ENCODE measurements at regions not wholly inside any gene's neighbourhood (a gene's known extent, or its start where the extent isn't known, plus 50 kb on each side); places are given as distances from the start of the nearest gene placed in this dataset.
"Not testable (repeated sequence)": the region's sequence is repeated elsewhere in the genome, so short reads cannot be mapped to it uniquely, and the experiment has no call there.

DNA sequence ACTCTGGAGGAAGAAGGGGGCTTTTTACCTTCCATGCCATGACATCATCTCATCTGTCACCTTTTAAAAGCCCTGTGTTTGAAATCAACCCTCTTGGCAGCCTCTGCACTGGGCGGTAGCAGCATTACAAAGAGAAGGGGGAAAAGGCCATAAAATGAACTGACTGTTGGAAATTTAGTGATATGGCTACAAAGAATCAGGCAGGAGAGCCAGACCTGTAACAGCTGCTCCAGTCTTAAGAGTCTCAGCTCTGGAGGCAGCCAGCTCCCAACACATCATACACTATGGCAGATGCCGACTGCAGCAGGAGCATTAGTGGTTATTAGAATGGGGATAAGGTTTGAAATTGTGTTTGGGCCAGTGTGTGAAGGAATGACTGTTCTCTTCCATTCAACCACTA, 257.5 kb downstream of the DMAC1 start:
- no peak for DNase-seq

DNA sequence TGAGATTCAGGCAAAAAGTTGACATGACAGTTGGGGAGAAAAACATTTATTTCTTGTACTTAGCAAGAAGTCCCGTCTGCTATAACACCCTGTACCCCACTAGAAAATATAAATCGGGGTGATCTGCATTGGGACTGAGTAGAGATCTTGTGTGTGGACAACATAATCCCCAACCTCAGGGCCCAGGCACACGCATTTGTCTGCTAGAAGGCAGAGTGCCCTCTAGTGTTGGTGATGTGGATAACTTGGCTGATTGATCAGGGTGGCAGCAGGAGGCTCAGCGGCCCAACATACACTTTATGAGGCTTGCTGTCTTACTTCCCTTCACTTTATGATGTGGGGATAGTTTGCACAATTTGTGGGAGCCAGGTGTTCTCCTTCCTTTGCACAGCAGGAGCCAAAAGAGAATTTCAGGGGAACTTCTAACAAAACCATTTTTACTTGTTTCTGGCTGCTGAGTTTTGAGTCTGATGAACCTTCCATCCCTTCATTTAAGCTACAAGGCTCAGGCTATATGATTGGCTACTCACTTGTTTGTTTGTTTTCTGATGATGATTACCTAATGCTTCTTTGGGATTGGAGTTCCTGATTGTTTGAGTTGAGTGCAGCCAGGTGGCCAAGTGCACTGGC, 263.2 kb downstream of the DMAC1 start:
- DNase-seq = peak; percentile 35 to 78 (median 58)

DNA sequence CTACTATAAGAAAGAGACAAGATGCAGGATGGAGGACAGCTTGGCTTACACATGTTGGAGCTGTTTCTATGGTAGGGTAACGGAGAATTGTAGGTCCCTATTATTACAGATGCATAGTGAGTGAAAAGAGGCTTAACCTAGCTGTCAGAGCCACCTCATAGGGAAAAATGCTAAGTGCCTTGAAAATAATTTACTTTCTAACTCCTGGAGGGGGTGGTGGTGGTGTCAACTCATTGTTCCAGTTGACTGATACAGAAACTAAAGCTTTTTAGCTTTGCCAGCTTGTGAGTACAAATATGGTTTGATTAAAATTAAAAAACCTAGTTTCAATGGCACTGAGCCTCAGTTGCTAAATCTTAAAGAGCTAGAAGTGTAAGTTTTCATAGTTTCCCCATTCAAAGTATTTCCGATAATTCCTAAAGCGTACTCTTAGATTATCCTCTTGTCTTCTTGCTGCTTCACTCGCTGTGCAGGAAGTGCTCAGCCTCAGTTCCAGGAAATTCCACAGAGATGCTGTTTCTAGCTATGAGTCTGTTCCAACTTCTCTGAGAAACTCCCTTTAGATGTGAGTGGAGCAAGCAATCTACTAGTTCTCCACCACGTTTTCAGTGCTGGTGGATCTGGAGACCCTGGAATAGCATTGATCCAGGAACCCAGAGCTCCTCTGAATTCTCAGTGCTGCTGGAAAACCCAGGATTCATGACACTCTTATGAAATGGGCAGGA, 265.2 kb downstream of the DMAC1 start:
- DNase-seq = no peak

DNA sequence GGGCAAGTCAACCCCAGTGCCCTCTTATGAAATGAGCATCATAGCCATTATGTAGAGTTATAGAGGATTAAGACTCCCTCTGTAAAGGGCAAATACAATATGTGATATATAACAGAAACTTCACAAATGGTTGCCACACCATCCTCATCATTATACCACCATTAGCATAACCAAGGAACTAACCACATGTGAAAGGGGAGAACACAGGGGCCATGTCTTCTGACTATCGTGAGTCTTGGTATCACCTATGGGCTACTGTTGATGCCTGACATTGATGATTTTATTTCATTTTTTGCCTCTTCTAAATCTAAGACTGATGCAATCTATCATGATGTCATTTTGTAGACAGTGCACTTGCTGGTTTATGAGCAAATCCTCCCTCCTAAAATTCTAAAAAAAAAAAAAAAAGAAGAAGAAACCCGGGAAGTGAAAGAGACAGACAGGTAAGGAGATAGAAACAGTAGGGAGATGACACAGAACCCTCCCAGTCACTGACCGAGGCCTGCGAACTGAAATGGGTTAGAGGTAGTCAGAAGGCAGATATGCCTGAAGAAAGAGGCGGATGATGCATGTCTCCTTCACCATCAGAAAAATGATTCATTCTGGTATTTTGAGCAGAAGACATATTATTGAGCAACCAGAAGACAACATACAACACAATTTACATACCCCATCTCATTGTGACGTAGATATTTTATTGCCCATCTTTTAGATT, 266.0 kb downstream of the DMAC1 start:
- no peak for DNase-seq

DNA sequence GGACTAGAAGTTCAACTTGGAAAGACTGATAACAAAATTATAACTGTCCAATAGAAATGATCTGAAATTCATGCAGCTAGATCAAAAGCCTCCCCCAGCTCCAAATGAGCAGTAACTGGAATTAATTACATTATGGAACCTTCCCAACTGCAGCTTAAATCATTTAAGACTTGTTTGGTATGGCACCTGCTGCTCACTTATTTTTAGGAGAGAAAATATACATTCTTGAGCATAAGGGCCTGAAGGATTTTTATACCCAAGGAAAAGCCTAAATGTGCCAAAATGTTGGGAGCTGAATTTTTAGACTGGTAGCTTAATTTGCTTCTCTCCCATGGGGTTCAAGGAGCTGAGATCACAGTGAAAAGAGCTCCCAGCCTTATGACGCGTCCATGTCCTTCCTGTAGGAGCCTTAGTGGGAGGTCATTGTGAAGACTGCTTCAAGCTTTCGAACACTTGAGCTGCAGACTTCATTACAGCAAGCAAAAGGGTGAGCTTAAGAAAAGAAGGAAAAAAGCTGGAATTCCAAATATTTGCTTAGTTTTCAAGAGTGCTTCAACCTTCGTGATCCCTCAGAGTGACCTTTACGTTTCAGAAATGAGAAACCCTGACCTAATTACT, 276.0 kb downstream of the DMAC1 start:
- DNase-seq = no peak

DNA sequence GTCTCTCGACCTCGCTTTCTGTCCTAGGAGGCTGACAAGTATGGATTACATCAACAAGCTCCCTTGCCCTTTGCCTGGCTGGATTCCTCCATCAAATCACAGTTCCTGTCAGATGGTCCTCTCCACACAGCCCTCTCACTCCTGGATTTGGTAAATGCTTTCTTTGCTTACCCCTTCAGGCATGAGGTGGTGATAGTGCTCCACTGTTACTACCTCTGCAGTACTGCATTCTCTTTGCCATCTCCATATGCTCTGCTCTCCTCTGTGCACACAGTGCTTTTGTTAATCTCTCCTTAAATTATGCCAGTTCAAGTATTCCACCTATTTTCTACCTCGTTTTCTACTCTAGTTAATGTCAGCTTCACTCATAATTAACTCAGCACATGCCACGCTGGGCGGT, 279.2 kb downstream of the DMAC1 start:
- no peak for DNase-seq

DNA sequence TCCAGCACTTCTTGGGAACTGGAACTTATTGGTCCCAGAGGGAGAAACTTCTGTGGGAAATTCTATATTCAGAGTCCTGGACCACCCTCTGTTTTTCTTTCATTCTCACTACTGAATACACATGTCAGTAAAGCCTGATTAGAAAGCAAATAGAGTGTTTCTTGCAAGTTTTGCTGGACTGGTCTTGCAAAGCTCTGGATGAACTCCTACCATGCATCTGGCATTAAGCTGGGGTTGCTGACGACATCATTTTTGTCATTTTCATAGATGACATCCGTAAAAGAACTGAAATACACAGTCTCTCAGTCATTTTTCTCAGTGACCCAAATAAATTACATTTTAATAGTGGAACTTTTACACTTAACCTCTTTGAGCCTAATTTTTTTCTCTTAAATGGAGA, 283.2 kb downstream of the DMAC1 start:
- no peak for DNase-seq

DNA sequence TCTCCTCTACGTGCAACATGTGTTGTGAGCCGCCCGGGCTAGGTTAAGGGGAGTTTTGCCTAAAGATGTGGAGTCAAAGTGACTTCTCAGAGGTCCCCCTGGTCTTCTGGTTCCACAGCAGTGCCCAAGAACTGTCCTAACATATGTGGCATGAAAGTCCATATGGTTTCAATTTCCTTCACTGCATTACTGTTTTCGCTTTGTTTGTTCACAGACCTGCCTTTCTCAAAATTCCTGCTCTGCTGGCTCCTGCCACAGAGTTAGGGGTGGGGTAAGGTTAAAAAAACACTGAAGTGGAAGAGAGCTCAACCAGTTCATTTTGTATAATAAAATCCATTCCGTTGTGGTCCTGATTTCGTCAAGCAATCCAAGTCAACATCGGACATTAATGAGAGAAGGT, 289.4 kb downstream of the DMAC1 start:
- no peak for DNase-seq

DNA sequence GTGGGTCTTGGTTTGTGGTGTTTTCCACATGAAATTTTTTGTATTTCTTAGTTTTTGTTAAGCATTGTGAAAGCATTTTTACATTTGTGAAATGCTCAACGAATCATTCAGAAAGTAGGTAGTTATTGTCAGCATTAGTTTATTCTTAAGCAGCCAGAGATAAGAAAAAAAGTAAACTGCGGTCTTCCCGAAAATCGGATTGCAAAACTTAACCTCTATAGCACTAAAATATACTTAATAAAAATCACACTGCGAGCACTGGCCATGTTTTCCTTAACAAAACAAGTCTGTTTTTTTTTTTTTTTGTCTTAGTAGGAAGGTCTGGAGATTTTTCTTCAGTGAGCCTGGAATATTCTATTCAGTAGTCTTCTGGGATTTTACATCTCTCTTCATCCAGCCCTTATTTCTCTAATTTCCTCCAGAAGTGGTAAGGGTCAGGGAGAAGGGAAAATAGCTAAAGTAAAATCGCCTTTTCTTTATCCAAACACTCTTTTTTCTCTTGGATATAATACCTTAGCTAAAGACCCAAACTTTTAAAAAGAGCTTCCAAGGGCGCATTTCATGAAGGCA, 289.9 kb downstream of the DMAC1 start:
- DNase-seq = no peak

DNA sequence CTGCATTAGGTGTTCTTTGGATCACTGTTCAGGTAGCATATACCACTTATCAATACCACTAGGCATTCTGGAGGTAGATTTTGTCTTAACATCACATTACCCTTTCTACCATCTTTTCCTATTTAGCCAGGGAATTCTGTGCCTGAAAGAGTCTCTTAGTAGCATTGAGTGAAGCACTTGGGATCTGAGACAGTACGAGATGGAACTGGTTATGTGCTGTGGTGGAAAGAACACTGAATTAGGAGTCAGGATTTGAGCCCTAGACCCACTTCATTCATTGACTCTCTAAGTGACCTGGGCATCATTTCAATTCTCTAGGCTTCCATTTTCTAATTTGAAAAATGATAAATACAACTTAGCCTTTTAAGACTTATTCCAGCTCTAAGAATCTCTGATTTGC, 291.1 kb downstream of the DMAC1 start:
- no peak for DNase-seq

DNA sequence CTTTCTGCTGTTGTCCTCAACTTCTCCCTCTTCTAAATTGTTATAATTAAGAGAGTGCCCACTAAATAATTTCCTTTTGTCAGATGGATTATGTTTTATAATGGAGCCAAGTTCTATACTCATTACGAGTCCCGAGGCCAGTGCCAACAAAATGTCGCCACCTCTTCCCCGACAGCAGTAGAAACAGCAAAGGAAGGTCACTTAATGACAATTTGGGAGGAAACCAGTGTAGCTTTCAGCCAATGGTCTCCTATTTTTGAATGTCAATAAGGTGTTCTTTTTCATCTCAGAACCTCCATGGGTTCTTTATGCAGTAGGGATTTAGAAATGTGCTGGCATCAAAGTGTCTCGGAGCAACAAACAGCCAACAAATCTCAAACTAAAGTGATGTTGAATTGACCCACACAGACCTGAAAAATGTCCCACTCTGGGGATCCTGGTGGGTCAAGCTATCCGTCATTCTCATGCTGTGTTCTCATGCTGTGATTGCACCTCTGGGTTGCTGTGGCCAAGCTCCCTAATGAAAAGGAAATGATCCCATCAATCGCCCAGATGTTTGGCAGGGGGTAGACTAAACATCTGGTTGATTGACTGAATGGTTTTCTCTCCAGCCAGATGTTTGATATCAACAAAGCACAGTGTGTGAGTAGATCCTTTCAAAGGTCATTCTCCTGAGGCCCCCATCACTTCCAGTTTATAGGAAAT, 291.9 kb downstream of the DMAC1 start:
- no peak for DNase-seq

DNA sequence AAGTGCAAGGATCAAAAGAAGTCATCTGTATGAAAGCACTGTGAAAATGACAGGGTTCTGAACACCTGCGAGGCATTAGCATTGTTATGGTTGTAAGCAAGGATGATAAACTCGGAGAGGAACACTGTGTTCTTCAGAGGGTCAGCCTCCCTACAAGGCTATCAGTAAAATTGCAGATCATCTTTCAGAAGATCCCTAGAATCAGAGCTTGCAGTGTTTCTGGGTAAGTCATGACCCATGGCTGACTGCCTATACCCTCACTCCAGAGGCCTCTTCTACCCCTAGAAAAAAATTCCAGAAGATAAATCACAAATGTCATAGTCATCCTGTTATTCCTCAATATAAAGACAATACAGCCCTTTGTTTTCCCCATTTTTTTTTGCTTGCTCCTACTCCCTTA, 292.6 kb downstream of the DMAC1 start:
- DNase-seq = no peak

DNA sequence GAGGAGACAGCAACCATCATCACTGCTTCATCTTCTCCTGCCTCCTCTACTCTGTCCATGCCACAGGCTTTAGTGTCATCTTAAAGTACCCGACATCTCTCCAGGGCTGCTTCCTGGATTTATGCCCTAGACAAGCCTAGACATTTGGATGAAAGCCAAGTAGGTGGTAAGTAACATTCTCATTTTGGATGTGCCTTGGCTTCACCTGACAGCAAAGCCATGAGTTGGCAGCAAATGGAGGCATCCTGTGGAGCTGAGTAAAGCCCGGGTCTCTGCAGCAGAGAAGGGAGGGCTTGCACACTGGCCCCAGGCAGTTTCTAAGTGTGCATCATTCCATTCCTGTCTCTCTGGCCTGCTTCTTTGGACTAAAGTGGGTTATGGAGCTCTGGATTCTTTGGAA, 299.1 kb downstream of the DMAC1 start:
- DNase-seq = no peak

DNA sequence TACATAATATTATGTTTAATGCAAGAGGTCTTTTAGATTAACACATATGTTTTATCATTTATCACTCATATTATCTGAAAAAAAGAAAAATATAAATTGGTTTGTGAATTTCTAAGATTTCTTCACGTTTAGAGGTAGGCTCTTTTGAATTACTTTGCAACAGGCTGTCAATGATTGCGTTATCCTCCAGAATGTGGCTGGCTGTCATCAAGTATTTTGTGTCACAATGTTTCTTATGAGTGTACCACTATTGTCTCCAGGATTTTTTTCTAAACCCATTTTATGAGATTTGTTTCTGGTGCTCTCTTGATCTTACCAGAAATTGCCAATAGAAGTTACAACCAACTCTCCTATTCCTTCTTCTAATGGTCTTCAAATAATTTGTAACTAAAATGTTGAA, 307.9 kb downstream of the DMAC1 start:
- DNase-seq = no peak

DNA sequence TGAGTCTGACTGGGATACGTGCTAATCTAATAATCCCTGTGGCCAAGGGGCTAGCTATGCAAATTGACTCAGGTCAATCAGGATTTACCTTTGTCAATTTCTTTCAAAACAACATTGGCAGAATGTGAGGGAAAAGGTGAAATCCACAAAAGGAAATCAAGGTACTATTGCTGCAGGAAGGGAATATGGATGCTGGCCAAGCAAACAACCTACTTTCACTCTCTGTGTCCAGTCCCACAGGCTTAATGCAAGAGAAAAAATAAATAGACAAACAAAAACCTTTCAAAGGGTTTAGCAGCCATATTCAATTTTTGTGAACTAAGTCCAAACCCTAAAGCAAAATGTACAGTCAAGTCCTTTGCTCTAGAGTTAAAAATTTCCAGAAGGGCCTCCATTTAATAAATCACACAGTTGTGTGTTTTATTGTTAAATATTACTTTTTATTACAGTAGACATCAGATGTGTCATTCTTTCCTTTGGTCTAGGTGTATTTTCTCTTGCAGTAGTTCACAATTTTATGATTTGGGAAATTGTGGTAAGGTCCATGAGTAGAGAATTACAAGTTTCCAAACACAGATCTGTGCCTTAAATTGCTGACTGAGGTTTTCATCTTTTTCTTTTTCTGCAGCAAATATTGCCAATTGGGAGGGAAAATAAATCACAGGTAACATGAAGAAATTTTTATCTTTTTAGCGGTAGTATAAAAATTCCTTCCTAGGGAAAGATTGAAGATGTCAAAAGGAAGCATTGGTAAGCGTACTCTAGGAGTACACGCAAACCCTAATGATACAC, 309.1 kb downstream of the DMAC1 start:
- DNase-seq = no peak

DNA sequence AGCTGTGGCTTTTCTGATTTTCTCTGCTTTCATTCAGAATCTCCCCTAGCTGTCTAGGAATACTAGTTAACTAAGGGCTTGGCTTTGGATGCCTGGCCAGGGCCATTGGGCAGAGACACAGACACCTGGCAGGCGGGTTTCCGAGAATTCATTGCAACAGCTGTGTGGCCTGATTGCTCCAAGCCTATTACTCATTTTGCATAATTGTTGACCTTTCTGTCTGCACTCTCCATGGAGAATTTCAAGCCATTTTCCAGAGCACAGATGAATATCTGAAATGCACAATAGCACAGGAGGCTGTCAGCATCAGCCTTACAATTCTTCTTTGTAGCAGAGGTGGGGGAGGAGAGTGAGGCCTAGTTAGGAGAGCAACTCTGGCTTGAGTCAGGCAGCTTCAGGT, 310.5 kb downstream of the DMAC1 start:
- no peak for DNase-seq

DNA sequence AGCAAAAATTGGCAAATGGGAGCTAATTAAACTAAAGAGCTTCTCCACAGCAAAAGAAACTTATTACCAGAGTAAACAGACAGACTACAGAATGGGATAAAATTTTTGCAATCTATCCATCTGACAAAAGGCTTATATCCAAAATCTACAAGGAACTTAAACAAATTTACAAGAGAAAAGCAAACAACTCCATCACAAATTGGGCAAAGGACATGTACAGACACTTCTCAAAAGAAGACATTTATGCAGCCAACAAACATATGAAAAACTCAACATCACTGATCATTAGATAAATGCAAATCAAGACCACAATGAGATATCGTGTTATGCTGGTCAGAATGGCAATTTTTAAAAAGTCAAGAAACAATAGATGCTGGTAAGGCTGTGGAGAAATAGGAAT, 315.6 kb downstream of the DMAC1 start:
- DNase-seq = not testable (repeated sequence)

DNA sequence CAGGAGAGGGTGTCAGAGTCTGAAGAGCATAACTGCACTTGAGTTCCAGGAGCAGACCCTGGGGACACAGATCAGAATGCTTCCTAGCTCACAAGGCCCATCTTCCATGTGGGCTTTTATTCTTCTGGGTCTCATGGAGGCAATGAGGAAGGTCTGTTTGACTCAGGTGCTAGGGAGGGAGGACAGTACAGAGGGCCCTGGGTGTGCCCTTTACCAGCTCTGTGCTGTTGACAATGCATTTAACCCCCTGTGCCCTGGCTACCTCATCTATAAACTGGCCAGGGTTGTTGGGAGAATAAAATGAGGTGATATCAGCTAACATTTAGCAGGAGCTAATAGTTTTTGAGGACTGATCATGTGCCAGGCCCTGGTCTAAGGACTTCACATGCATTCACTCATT, 318.0 kb downstream of the DMAC1 start:
- no peak for DNase-seq

DNA sequence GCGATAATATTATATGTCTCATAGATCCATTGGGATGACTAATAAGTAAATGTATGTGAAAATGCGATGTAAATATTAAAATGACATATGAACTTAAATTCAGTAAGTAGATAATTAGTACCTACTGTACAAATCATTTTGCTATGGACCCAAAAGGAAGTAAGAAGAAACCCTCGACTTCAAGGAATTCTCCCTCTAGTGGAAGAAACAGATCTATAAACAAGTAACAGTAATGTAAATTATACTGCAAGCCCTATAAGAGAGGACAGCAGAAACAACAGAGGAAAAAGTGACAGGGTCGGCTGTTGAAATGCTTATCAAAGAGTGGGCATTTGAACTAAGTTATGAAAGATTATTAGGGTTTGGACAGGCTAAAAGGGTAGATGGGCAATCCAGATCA, 320.3 kb downstream of the DMAC1 start:
- DNase-seq = peak in 1 of 4 experiments; percentile 14

DNA sequence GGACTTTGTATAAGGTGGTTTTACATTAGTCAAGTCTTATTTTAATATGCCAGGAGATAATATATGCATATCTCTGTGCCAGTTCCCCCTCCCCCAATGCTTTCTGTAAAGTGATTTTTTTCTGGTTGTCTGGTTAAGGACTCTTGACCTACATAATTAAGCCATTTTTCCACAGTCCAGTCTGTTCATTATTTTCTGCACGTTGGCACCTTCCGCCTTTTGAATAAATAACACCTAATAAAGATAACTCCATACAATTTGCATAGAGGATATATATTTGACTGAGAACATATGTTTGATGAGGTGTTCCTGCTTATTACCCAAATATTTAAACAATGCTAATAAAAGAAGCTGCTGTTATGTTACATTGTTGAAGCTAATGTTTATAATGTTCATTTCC, 320.9 kb downstream of the DMAC1 start:
- DNase-seq = no peak

DNA sequence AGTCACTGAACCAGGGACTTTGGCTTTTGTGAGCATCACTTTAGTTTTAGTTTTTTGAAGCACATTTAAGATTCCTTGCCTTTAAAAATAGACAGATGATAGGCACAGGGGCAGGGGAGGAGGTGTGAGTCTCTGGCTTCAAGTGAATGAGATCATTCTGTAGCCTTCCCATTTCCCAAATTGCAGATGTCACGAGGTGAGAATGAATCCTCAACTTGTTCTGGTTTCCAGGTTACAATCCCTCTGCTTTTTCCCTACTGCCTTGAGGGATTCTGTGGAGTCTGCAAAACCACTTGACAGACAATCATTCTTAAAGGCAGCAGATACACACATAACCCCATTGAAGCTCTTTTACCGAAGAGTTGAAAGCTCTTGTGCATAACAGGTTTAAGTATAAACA, 332.4 kb downstream of the DMAC1 start:
- no peak for DNase-seq

DNA sequence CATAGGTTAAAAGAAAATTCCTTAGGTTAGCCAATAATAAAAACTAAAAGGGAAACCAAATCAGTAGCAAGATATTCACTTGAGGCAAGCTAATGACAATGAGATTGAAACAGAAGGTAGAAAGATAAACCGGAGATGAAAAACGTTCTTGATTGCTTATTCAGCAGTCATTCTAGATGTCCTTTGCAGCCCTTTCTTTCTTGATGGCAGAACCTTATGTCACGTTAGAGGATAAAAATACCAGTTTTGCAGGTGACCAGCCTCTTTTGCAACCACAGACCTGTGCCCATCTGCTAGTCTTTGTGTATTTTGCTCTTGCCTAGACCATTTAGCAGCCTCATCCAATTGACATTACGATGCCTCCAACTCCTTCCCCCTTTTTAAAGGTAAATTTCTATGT, 337.8 kb downstream of the DMAC1 start:
- no peak for DNase-seq

Data from suppressor macrophage (primary cell).